Endothelial cell of umbilical vein (primary cell): ENCODE measurements at regions not wholly inside any gene's neighbourhood (a gene's known extent, or its start where the extent isn't known, plus 50 kb on each side); places are given as distances from the start of the nearest gene placed in this dataset.

Experiments used
- BruUV-seq: library from RNA; stranded (reverse); fragments of 400-500 nt; replicated peaks from 2 replicates; lab custom pipeline; 2021; lab: Mats Ljungman, UMichigan
- CTCF ChIA-PET: fragments of 300-600, 350-600 bp; sonication (Branson Sonifier 250); formaldehyde crosslinking; loops from one replicate; lab custom pipeline; 2021; ENCODE audit warnings: antibody characterized with exemption, inconsistent platforms; lab: Charles Lee
- POLR2A ChIA-PET: fragments of 300-600, 350-600 bp; sonication (Branson Sonifier 250); formaldehyde crosslinking; loops from one replicate; lab custom pipeline; 2021; ENCODE audit warnings: antibody characterized with exemption, inconsistent platforms; lab: Charles Lee
- DNase-seq: peaks from one replicate; pipeline ENCODE4 v3.0.0-alpha.2; 2011; ENCODE audit warnings: low read depth, low spot score
- FAIRE-seq: peaks from 2 replicates; lab custom pipeline; 2011; peaks lifted over from hg19 to GRCh38; lab: Jason Lieb, UNC
- H2AFZ ChIP-seq: 2 replicates; pipeline ENCODE4 v1.6.0; 2012; ENCODE audit warnings: low read depth, low read length, control low read depth, inconsistent platforms
- H3K27ac ChIP-seq: 2 replicates; pipeline ENCODE4 v1.5.1; 2011; ENCODE audit warnings: low read depth, mild to moderate bottlenecking, control low read depth, low read length, moderate library complexity; ENCODE audit not compliant: insufficient read depth
- H3K27me3 ChIP-seq, 2 experiments: 2 replicates each; pipeline versions ENCODE4 v1.6.0 to v1.6.1; 2011; ENCODE audit warnings: low read length in 2 of 2, mixed read lengths in 1 of 2; ENCODE audit not compliant: control insufficient read depth in 2 of 2, insufficient read depth in 2 of 2
- H3K36me3 ChIP-seq, 2 experiments: 2 replicates in 1 of 2; 3 replicates in 1 of 2; pipeline ENCODE4 v1.5.1; 2011; ENCODE audit warnings: low read length in 2 of 2, mild to moderate bottlenecking in 1 of 2, moderate library complexity in 1 of 2; ENCODE audit not compliant: control insufficient read depth in 2 of 2, insufficient read depth in 2 of 2; ENCODE audit errors: extremely low read depth in 1 of 2
- H3K4me1 ChIP-seq: 3 replicates; pipeline ENCODE4 v1.5.1; 2011; ENCODE audit warnings: mild to moderate bottlenecking, low read length; ENCODE audit not compliant: control insufficient read depth, insufficient read depth; ENCODE audit errors: extremely low read depth
- H3K4me2 ChIP-seq: 2 replicates; pipeline ENCODE4 v1.6.1; 2011; ENCODE audit warnings: low read length, control low read depth, mixed read lengths; ENCODE audit not compliant: insufficient read depth
- H3K4me3 ChIP-seq, 3 experiments: fragments of 200-600 bp in 1 of 3; sonication (generic), shearing (Covaris generic) in 1 of 3; replicated peaks in 1 of 3; 2 replicates each; pipeline ENCODE4 v1.5.1; 2011 to 2016; ENCODE audit warnings: control low read depth in 3 of 3, low read length in 3 of 3, mild to moderate bottlenecking in 2 of 3, inconsistent platforms in 1 of 3, low read depth in 1 of 3, moderate library complexity in 1 of 3; ENCODE audit not compliant: insufficient read depth in 1 of 3
- H3K79me2 ChIP-seq: 2 replicates; pipeline ENCODE4 v1.6.0; 2012; ENCODE audit warnings: low read length, inconsistent platforms; ENCODE audit not compliant: control insufficient read depth, insufficient read depth
- H3K9ac ChIP-seq: replicated peaks from 2 replicates; pipeline ENCODE3; 2011; ENCODE audit warnings: low read length, control low read depth; ENCODE audit not compliant: insufficient read depth; ENCODE audit errors: extremely low read depth
- H3K9me1 ChIP-seq: replicated peaks from 3 replicates; pipeline ENCODE4 v1.6.0; 2011; ENCODE audit warnings: mild to moderate bottlenecking, low read length; ENCODE audit not compliant: control insufficient read depth, insufficient read depth; ENCODE audit errors: extremely low read depth
- H3K9me3 ChIP-seq: replicated peaks from 2 replicates; pipeline ENCODE4 v1.5.1; 2012; ENCODE audit warnings: low read length, inconsistent platforms; ENCODE audit not compliant: control insufficient read depth, insufficient read depth
- H4K20me1 ChIP-seq: replicated peaks from 2 replicates; pipeline ENCODE3; 2011; ENCODE audit warnings: mild to moderate bottlenecking, low read length; ENCODE audit not compliant: control insufficient read depth, insufficient read depth; ENCODE audit errors: extremely low read depth
- EZH2 ChIP-seq: IDR thresholded peaks from 2 replicates; pipeline ENCODE4 v1.6.1; 2012; ENCODE audit warnings: borderline replicate concordance, low read depth, mild to moderate bottlenecking, moderate library complexity, low read length, inconsistent platforms; ENCODE audit not compliant: severe bottlenecking
- FOS ChIP-seq: IDR thresholded peaks from 2 replicates; pipeline ENCODE4 v1.6.1; 2011; ENCODE audit warnings: mild to moderate bottlenecking, low read length, moderate library complexity, borderline replicate concordance; ENCODE audit not compliant: insufficient read depth
- GATA2 ChIP-seq: IDR thresholded peaks from 2 replicates; pipeline ENCODE4 v1.7.0; 2011; ENCODE audit warnings: low read depth, mild to moderate bottlenecking, moderate library complexity, mixed read lengths, low read length; ENCODE audit not compliant: insufficient read length, insufficient read depth
- JUN ChIP-seq: IDR thresholded peaks from 2 replicates; pipeline ENCODE4 v1.6.1; 2011; ENCODE audit warnings: borderline replicate concordance, low read depth; ENCODE audit not compliant: insufficient read length, insufficient read depth
- MAX ChIP-seq: IDR thresholded peaks from 2 replicates; pipeline ENCODE4 v1.6.1; 2011; ENCODE audit not compliant: insufficient read depth, insufficient read length
- MYC ChIP-seq: IDR thresholded peaks from one replicate; pipeline ENCODE4 v1.6.1; 2011; ENCODE audit warnings: mild to moderate bottlenecking, low read depth, low read length
- POLR2A ChIP-seq: IDR thresholded peaks from 2 replicates; pipeline ENCODE4 v1.6.1; 2012; ENCODE audit warnings: low read depth, mild to moderate bottlenecking, control low read depth, low read length
- POLR2AphosphoS5 ChIP-seq: IDR thresholded peaks from 2 replicates; pipeline ENCODE4 v1.6.1; 2012; ENCODE audit warnings: low read depth, mild to moderate bottlenecking, control low read depth, low read length, moderate library complexity; ENCODE audit not compliant: insufficient read depth
- dilution Hi-C: fragments of 300-500 bp; cut with MboI; formaldehyde crosslinking; loops from one replicate; pipeline ENCODE4 v1.15.0; 2019; ENCODE audit warnings: low sequenced_read_pairs; ENCODE audit not compliant: extremely low pct_ligation_motif_present
- intact Hi-C: fragments of 100-400 bp; cut with micrococcal nuclease; formaldehyde crosslinking; loops from one replicate; pipeline ENCODE4 v1.10.0; 2022
- TF ChIP-seq, protein P1 (sequence below), 2 donors: IDR thresholded peaks; 1 replicate in 1 of 2; 2 replicates in 1 of 2; pipeline ENCODE4 v1.5.1; 2011; ENCODE audit warnings: low read length in 2 of 2, mild to moderate bottlenecking in 2 of 2, moderate library complexity in 2 of 2, control low read depth in 1 of 2, inconsistent platforms in 1 of 2, low read depth in 1 of 2; ENCODE audit not compliant: insufficient read depth in 1 of 2; ENCODE audit errors: extremely low read depth in 1 of 2

GRCh38 chr3:976006-976405, 116.8 kb upstream of the CNTN6 start:
- H3K9me1 ChIP-seq = no peaks in the 10 kb centered on the region
- no peaks in the 10 kb centered on the region for H3K4me1 ChIP-seq
- no peaks in the 10 kb centered on the region for H3K36me3 ChIP-seq
- H3K4me2 ChIP-seq = no peak overlapping the region
- intact Hi-C loops = no loop called here
- no peak overlapping the region for H3K9ac ChIP-seq
- H3K9me3 ChIP-seq = peaks cover 11% of the 10 kb centered on the region
- H3K27me3 ChIP-seq = no peaks in the 10 kb centered on the region
- H3K27ac ChIP-seq = no peak overlapping the region
- dilution Hi-C loops = no loop called here
- no peak overlapping the region for H2AFZ ChIP-seq
- no peaks in the 10 kb centered on the region for H3K79me2 ChIP-seq
- ChIA-PET CTCF (no interaction called here), POLR2A (no interaction called here)
- no peak overlapping the region for H3K4me3 ChIP-seq
- no peak for DNase-seq
- no peaks in the 10 kb centered on the region for H4K20me1 ChIP-seq
- TF ChIP-seq MYC (no peak), GATA2 (no peak), JUN (no peak), POLR2A (no peak), FOS (no peak), EZH2 (no peak), MAX (no peak), POLR2AphosphoS5 (no peak)
- TF ChIP-seq, protein P1, sequence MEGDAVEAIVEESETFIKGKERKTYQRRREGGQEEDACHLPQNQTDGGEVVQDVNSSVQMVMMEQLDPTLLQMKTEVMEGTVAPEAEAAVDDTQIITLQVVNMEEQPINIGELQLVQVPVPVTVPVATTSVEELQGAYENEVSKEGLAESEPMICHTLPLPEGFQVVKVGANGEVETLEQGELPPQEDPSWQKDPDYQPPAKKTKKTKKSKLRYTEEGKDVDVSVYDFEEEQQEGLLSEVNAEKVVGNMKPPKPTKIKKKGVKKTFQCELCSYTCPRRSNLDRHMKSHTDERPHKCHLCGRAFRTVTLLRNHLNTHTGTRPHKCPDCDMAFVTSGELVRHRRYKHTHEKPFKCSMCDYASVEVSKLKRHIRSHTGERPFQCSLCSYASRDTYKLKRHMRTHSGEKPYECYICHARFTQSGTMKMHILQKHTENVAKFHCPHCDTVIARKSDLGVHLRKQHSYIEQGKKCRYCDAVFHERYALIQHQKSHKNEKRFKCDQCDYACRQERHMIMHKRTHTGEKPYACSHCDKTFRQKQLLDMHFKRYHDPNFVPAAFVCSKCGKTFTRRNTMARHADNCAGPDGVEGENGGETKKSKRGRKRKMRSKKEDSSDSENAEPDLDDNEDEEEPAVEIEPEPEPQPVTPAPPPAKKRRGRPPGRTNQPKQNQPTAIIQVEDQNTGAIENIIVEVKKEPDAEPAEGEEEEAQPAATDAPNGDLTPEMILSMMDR (IDR thresholded peaks at IDR 0.05; ENCODE audit: extremely low read depth in 1 of 2, insufficient read depth in 1 of 2, low read depth in 1 of 2, low read length in 2 of 2) = no peak
- no TSS peak for BruUV-seq
- FAIRE-seq = no peak
